Activated naive CD8-positive, alpha-beta T cell treated with anti-CD3 and anti-CD28 coated beads, Interleukin-2, amount 50 U/mL, for 24 hours (primary cell): ENCODE measurements at regions not wholly inside any gene's neighbourhood (a gene's known extent, or its start where the extent isn't known, plus 50 kb on each side); places are given as distances from the start of the nearest gene placed in this dataset.

Experiments used
- ATAC-seq: fragments of 150-1000 bp; cut with Tn5 transposase; one replicate; pipeline ENCODE4 v1.10.0; 2021
- DNase-seq: peaks from one replicate; pipeline ENCODE4 v3.0.0; 2021
- H3K27ac Mint-ChIP-seq: one replicate; pipeline ENCODE4 v1.8.0; 2021; ENCODE audit warnings: mild to moderate bottlenecking, mixed read lengths
- H3K27me3 Mint-ChIP-seq: one replicate; pipeline ENCODE4 v1.8.0; 2021; ENCODE audit warnings: mixed read lengths
- H3K36me3 Mint-ChIP-seq: one replicate; pipeline ENCODE4 v1.8.0; 2021; ENCODE audit warnings: low read depth, mixed read lengths
- H3K4me1 Mint-ChIP-seq: one replicate; pipeline ENCODE4 v1.8.0; 2021; ENCODE audit warnings: mixed read lengths
- H3K4me3 Mint-ChIP-seq: one replicate; pipeline ENCODE4 v1.8.0; 2021; ENCODE audit warnings: mild to moderate bottlenecking, moderate library complexity, mixed read lengths
- H3K9me3 Mint-ChIP-seq: one replicate; pipeline ENCODE4 v1.8.0; 2021; ENCODE audit warnings: mixed read lengths

- DNase-seq (no peak), ATAC-seq (no peak)
- no peak overlapping the region for H3K4me3 Mint-ChIP-seq
- H3K9me3 Mint-ChIP-seq: no peaks in the 10 kb centered on the region
- H3K27me3 Mint-ChIP-seq: no peaks in the 10 kb centered on the region
- H3K4me1 Mint-ChIP-seq: peaks cover 3% of the 10 kb centered on the region
- H3K27ac Mint-ChIP-seq: no peak overlapping the region
- no peaks in the 10 kb centered on the region for H3K36me3 Mint-ChIP-seq
These were observed 102.0 kb upstream of the LEF1 start for GRCh38 chr4:108270466-108271450.

DNA sequence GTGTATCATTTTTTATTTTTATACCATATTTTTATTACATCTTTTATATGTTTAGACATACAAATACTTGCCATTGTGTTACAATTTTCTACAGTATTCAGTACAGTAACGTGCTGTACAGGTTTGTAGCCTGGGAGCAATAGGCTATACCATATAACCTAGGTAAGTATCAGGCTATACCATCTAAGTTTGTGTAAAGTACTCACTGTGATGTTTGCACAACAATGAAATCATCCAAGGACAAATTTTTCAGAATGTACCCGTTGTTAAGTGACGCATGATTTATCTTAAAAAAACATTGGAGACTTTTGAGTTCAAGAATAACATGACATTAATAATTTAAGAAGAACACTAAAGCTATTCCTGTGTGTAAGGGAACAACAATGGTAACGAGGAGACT is 96.0 kb upstream of the LEF1 start:
- Mint-ChIP-seq H3K27ac (no peak overlapping the region), H3K4me3 (no peak overlapping the region), H3K9me3 (no peaks in the 10 kb centered on the region), H3K4me1 (no peaks in the 10 kb centered on the region), H3K36me3 (no peaks in the 10 kb centered on the region), H3K27me3 (no peaks in the 10 kb centered on the region)
- no peak for DNase-seq
- no peak for ATAC-seq

DNA sequence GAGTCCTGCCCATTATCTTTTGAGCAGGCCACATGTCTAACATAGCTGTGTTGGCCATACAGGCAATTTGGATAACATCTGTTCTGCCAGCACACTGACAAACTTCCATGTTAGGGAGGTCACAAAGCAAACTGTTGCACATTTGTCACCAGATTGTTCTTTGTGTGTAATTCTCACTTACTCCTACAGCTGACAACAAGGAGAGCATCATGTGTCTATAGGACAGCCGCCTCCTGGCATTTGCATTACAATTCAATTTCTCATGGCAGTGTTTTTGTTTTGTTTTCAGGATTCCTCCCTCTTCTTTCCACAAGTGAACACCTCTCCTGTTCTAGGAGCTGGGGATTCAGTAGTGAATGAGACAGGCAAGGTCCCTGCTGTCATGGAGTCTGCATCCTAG is 94.3 kb upstream of the LEF1 start:
- Mint-ChIP-seq H3K27me3 (no peaks in the 10 kb centered on the region), H3K27ac (no peak overlapping the region), H3K4me3 (no peak overlapping the region), H3K9me3 (no peaks in the 10 kb centered on the region), H3K4me1 (no peaks in the 10 kb centered on the region), H3K36me3 (no peaks in the 10 kb centered on the region)
- no peak for DNase-seq
- ATAC-seq: no peak

DNA sequence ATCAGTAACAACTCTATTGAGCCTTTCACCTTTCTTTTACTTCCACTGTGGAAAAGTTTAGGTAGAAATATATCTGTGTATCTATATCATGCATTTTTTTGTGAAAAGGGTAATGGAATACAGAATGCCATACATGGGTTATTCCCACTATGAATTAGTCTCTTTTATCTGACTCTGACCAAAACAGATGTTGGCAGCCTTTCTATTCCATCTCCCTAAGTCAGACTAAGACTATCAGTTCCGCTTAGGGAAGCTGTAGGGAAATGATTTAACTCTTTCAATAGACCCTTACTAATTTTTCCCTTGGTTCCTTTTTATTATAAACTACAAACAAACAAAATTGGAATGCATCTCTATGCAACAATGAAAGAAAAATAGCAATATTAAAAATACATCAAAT is 92.3 kb upstream of the LEF1 start:
- H3K4me3 Mint-ChIP-seq: no peak overlapping the region
- DNase-seq (no peak), ATAC-seq (no peak)
- no peak overlapping the region for H3K27ac Mint-ChIP-seq
- no peaks in the 10 kb centered on the region for H3K9me3 Mint-ChIP-seq
- H3K27me3 Mint-ChIP-seq: no peaks in the 10 kb centered on the region
- H3K36me3 Mint-ChIP-seq: no peaks in the 10 kb centered on the region
- H3K4me1 Mint-ChIP-seq: no peaks in the 10 kb centered on the region

DNA sequence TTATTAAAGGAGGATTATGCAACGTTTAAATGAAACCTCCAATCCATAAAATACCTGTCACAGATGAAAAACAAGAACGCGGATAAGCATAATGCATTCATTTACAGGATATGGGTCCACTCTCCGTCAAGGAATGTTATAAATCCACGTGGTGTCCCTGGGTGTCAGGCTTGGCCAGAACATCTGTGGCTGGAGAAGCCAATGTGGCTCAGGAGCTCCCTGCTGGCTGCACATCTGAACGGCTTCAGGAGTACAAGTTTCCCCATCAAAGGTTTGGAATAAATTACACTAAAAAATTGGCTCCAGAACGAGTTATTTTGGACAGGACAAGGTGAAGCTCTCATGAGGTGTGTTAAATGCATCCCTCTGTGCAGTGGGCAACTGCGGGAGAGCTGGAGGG is 87.8 kb upstream of the LEF1 start:
- DNase-seq (no peak), ATAC-seq (no peak)
- Mint-ChIP-seq H3K9me3 (no peaks in the 10 kb centered on the region), H3K4me1 (no peaks in the 10 kb centered on the region), H3K4me3 (no peak overlapping the region), H3K36me3 (peaks cover 2% of the 10 kb centered on the region), H3K27ac (no peak overlapping the region), H3K27me3 (no peaks in the 10 kb centered on the region)

GRCh38 chr4:108255203-108255747 is 86.5 kb upstream of the LEF1 start:
- H3K4me1 Mint-ChIP-seq: no peaks in the 10 kb centered on the region
- no peak overlapping the region for H3K4me3 Mint-ChIP-seq
- H3K9me3 Mint-ChIP-seq: no peaks in the 10 kb centered on the region
- ATAC-seq (no peak), DNase-seq (no peak)
- H3K27ac Mint-ChIP-seq: no peak overlapping the region
- H3K27me3 Mint-ChIP-seq: no peaks in the 10 kb centered on the region
- H3K36me3 Mint-ChIP-seq: peaks cover 2% of the 10 kb centered on the region

DNA sequence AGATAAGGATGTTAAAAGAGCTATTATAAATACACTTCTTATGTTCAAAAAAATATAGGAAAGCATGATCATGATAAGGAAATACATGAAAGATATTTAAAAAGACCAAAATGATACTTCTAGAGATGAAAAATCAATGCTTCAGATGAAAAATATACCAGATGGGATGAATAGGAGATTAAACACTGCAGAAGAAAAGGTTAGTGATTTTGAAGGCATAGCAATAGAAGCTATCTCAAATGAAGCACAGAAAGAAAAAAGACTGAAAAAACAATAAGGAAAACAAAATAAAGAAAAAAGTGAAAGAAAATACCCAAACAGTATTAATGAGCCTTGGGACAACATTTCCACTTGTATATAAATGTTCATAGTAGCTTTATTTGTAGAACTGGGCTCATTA is 80.7 kb upstream of the LEF1 start:
- ATAC-seq (no peak), DNase-seq (no peak)
- Mint-ChIP-seq H3K36me3 (peaks cover 2% of the 10 kb centered on the region), H3K27ac (no peak overlapping the region), H3K27me3 (no peaks in the 10 kb centered on the region), H3K4me3 (no peak overlapping the region), H3K9me3 (peaks cover 12% of the 10 kb centered on the region), H3K4me1 (peaks cover 2% of the 10 kb centered on the region)

GRCh38 chr4:108247387-108248049 is 78.8 kb upstream of the LEF1 start:
- peaks cover 2% of the 10 kb centered on the region for H3K36me3 Mint-ChIP-seq
- peaks cover 12% of the 10 kb centered on the region for H3K9me3 Mint-ChIP-seq
- no peak for DNase-seq
- no peaks in the 10 kb centered on the region for H3K27me3 Mint-ChIP-seq
- H3K27ac Mint-ChIP-seq: no peak overlapping the region
- H3K4me3 Mint-ChIP-seq: no peak overlapping the region
- ATAC-seq: no peak
- H3K4me1 Mint-ChIP-seq: peaks cover 2% of the 10 kb centered on the region

DNA sequence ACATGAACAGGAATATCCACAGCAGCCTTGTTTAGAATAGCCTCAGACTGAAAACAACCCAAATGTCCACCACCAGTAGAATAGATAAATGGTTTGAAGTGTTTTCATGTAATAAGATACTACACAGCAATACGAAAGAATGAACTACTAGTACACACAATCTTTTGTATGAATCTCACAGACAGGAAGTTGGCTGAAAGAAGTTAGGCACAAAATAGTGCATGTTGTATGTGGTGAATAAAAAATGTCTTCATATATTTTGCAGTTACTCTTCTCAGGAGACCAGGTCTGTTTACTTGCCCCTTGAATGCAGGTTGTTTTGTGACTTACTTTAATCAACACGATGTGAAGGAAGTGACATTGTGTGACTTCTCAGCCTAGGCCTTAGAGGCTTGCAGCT is 75.9 kb upstream of the LEF1 start:
- Mint-ChIP-seq H3K4me3 (no peak overlapping the region), H3K36me3 (peaks cover 2% of the 10 kb centered on the region), H3K4me1 (peaks cover 2% of the 10 kb centered on the region), H3K27ac (no peak overlapping the region), H3K9me3 (peaks cover 7% of the 10 kb centered on the region), H3K27me3 (no peaks in the 10 kb centered on the region)
- ATAC-seq (no peak), DNase-seq (no peak)

DNA sequence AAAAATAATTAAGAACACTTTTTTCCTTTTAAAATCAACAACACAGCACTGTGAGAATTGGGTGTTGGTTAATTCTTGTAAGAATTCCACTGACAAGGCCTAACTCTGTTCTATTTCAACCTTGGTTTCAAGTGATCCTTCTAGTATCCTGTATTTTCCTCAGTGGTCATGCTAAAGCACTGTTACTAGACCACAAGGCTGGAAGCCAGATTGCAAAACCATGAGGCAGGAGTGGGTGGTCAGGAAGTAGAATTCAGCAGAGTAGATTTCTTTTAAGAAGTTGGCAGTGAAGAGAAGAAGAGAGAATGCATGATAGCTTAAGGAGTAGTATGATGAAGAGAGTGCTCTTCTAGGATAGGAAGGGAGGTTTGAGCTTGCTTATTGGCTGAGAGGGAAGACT is 71.6 kb upstream of the LEF1 start:
- H3K36me3 Mint-ChIP-seq: peaks cover 2% of the 10 kb centered on the region
- H3K9me3 Mint-ChIP-seq: no peaks in the 10 kb centered on the region
- no peak for DNase-seq
- no peak overlapping the region for H3K4me3 Mint-ChIP-seq
- peaks cover 2% of the 10 kb centered on the region for H3K4me1 Mint-ChIP-seq
- H3K27me3 Mint-ChIP-seq: no peaks in the 10 kb centered on the region
- ATAC-seq: no peak
- no peak overlapping the region for H3K27ac Mint-ChIP-seq

DNA sequence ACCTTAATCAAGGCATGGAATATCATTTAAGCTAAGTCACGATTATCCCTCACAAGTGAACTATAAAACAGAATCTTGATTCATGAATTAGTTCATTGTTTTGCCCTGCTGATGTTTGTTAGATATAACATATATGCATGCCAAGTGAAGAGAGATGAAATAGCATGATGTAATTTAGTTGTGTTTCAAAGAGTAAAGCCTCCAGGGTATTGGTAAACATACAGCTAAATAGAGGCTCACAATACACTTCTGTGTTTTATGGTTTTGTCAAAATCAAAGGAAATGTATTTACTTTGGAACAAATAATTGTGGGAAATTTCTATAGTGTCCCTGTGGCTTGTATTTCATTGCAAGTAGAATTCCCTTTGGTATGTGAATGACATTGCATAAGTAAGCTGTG is 69.0 kb upstream of the LEF1 start:
- Mint-ChIP-seq H3K4me1 (peaks cover 1% of the 10 kb centered on the region), H3K27me3 (no peaks in the 10 kb centered on the region), H3K4me3 (no peak overlapping the region), H3K36me3 (peaks cover 6% of the 10 kb centered on the region), H3K27ac (no peak overlapping the region), H3K9me3 (no peaks in the 10 kb centered on the region)
- no peak for ATAC-seq
- DNase-seq: no peak

- H3K36me3 Mint-ChIP-seq: peaks cover 6% of the 10 kb centered on the region
- no peak for DNase-seq
- no peak for ATAC-seq
- H3K9me3 Mint-ChIP-seq: no peaks in the 10 kb centered on the region
- H3K27me3 Mint-ChIP-seq: no peaks in the 10 kb centered on the region
- H3K27ac Mint-ChIP-seq: no peak overlapping the region
- no peak overlapping the region for H3K4me3 Mint-ChIP-seq
- peaks cover 3% of the 10 kb centered on the region for H3K4me1 Mint-ChIP-seq
These were observed 67.5 kb upstream of the LEF1 start for GRCh38 chr4:108236264-108236663.

- Mint-ChIP-seq H3K27me3 (no peaks in the 10 kb centered on the region), H3K9me3 (peaks cover 4% of the 10 kb centered on the region), H3K36me3 (no peaks in the 10 kb centered on the region), H3K4me1 (peaks cover 2% of the 10 kb centered on the region), H3K4me3 (no peak overlapping the region), H3K27ac (no peak overlapping the region)
- ATAC-seq (no peak), DNase-seq (no peak)
These were observed 59.2 kb upstream of the LEF1 start for GRCh38 chr4:108227923-108228322.

GRCh38 chr4:108224611-108225053 is 55.9 kb upstream of the LEF1 start:
- peaks cover 7% of the 10 kb centered on the region for H3K4me1 Mint-ChIP-seq
- no peak overlapping the region for H3K27ac Mint-ChIP-seq
- no peak overlapping the region for H3K4me3 Mint-ChIP-seq
- H3K36me3 Mint-ChIP-seq: no peaks in the 10 kb centered on the region
- peaks cover 5% of the 10 kb centered on the region for H3K9me3 Mint-ChIP-seq
- DNase-seq (no peak), ATAC-seq (no peak)
- H3K27me3 Mint-ChIP-seq: no peaks in the 10 kb centered on the region

DNA sequence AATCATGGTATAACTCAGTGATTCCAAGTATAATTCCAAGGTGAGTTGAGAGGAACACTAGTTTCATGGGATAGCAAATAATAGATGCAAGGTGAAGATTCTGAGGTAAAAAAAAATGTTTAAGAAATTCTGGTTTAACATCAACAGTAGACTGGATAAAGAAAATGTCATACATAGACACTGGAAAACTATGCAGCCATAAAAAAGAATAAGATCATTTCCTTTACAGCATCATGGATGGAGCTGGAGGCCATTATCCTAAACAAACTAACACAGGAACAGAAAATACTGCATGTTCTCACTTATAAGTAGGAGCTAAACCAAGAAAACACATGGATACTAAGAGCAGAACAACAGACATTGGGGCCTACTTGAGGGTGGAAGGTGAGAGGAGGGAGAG is 54.6 kb upstream of the LEF1 start:
- ATAC-seq (no peak), DNase-seq (no peak)

More for the DNA sequence above, 54.6 kb upstream of the LEF1 start:
- H3K4me3 Mint-ChIP-seq: no peak overlapping the region
- H3K4me1 Mint-ChIP-seq: peaks cover 7% of the 10 kb centered on the region
- H3K27me3 Mint-ChIP-seq: no peaks in the 10 kb centered on the region
- H3K36me3 Mint-ChIP-seq: no peaks in the 10 kb centered on the region
- peaks cover 5% of the 10 kb centered on the region for H3K9me3 Mint-ChIP-seq
- H3K27ac Mint-ChIP-seq: no peak overlapping the region
